ENCODE measurements at regions not wholly inside any gene's neighbourhood (a gene's known extent, or its start where the extent isn't known, plus 50 kb on each side); places are given as distances from the start of the nearest gene placed in this dataset.

DNA sequence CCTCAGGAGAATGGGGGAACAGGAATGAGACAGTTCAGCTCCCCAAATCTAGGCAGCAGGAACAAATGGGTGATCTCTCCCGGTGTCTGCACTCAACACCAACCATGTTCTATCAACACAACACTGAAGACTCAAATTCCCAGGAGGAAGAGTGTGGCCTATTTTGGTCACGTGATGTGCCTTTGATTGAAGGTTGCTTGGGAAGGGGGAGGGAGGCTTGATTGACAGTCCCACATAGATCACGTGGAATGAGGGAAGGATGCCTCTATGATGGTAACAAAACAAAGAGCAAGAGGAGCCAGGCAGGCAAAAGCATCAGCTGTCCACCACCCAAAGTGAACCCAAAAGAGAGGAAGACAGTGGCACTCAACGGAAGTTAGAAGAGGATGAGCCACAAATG is 364.8 kb downstream of the KIF16B start:
- H3K4me1 ChIP-seq (ENCODE audit: insufficient read depth): no peaks in the 10 kb centered on the region
- TF ChIP-seq, protein P1, sequence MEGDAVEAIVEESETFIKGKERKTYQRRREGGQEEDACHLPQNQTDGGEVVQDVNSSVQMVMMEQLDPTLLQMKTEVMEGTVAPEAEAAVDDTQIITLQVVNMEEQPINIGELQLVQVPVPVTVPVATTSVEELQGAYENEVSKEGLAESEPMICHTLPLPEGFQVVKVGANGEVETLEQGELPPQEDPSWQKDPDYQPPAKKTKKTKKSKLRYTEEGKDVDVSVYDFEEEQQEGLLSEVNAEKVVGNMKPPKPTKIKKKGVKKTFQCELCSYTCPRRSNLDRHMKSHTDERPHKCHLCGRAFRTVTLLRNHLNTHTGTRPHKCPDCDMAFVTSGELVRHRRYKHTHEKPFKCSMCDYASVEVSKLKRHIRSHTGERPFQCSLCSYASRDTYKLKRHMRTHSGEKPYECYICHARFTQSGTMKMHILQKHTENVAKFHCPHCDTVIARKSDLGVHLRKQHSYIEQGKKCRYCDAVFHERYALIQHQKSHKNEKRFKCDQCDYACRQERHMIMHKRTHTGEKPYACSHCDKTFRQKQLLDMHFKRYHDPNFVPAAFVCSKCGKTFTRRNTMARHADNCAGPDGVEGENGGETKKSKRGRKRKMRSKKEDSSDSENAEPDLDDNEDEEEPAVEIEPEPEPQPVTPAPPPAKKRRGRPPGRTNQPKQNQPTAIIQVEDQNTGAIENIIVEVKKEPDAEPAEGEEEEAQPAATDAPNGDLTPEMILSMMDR (IDR thresholded peaks at IDR 0.05; ENCODE audit: poor library complexity): no peak
- TF ChIP-seq EZH2phosphoT487 (IDR thresholded peaks at IDR 0.05; ENCODE audit: low read depth, severe bottlenecking, unreplicated experiment) (no peak), EZH2 (IDR thresholded peaks at IDR 0.05; ENCODE audit: borderline replicate concordance) (no peak)
- no peaks in the 10 kb centered on the region for H3K36me3 ChIP-seq (replicated peaks; ENCODE audit: insufficient read depth, low read depth)
- no peak overlapping the region for H3K4me3 ChIP-seq
- H3K9me2 ChIP-seq (replicated peaks; ENCODE audit: insufficient read depth): no peaks in the 10 kb centered on the region
- WGBS (ENCODE audit: low lambda C conversion rate, missing lambda C conversion rate): 90% methylated on average over 4 of the region's 4 CpGs
- no peak overlapping the region for H3K4me2 ChIP-seq
- H4K20me1 ChIP-seq (ENCODE audit: insufficient read depth, poor library complexity, severe bottlenecking): no peaks in the 10 kb centered on the region
- no peaks in the 10 kb centered on the region for H3K27me3 ChIP-seq
- no peak overlapping the region for H2AFZ ChIP-seq
- no peak overlapping the region for H3K27ac ChIP-seq
- DNase-seq (ENCODE audit: low spot score): no peak
- H3K79me2 ChIP-seq: no peaks in the 10 kb centered on the region
- no peaks in the 10 kb centered on the region for H3K9me3 ChIP-seq (ENCODE audit: low read depth)

DNA sequence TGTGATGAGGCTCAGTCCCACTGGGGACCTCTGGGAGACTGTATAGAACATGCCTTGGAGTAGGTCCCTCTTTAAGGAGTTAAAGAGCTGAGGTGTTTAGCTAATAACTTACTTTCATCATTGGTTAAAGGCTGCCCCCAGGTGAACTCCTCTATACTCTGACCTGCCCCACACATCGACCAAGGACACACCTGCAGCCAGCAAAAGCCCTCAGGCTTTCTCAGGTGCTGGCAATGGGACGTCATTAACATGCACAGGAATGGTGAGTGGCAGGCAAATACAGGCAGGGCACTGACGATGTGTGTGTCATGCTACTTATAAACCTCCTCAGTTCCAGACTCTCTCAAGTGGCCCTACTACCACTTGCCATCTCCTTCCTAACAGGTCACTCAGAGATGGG is 366.4 kb downstream of the KIF16B start:
- no peaks in the 10 kb centered on the region for H4K20me1 ChIP-seq (ENCODE audit: insufficient read depth, poor library complexity, severe bottlenecking)
- 44% methylated on average over 3 of the region's 3 CpGs for WGBS (ENCODE audit: low lambda C conversion rate, missing lambda C conversion rate)

DNA sequence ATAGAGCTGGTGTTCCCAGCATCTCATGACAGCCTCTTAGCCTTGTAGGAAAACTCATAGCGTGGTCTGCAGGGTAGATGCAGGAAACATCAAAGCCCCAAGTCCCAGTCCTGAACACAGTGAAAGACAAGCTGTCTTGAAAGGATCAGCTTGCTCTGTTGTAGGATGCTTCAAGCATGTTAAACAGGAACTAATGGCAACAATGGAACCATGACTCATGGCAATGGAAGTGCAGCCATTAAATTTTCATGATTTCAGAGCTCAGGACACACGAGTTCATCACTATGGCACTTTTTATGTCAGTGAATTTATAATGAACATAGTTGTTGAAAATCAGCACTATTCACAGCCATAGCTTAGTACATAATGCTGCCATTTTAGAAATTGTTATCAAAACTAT is 367.7 kb downstream of the KIF16B start:
- H3K4me2 ChIP-seq: no peak overlapping the region
- H3K27ac ChIP-seq: no peak overlapping the region
- no peak overlapping the region for H3K4me3 ChIP-seq
- H3K27me3 ChIP-seq: no peaks in the 10 kb centered on the region
- H3K79me2 ChIP-seq: no peaks in the 10 kb centered on the region
- H3K9me3 ChIP-seq (ENCODE audit: low read depth): no peaks in the 10 kb centered on the region
- no peaks in the 10 kb centered on the region for H3K36me3 ChIP-seq (replicated peaks; ENCODE audit: insufficient read depth, low read depth)
- no peak overlapping the region for H2AFZ ChIP-seq
- 81% methylated on average over 2 of the region's 2 CpGs for WGBS (ENCODE audit: low lambda C conversion rate, missing lambda C conversion rate)
- H3K4me1 ChIP-seq (ENCODE audit: insufficient read depth): no peaks in the 10 kb centered on the region
- no peak for DNase-seq (ENCODE audit: low spot score)
- no peaks in the 10 kb centered on the region for H4K20me1 ChIP-seq (ENCODE audit: insufficient read depth, poor library complexity, severe bottlenecking)
- TF ChIP-seq, protein P1 (IDR thresholded peaks at IDR 0.05; ENCODE audit: poor library complexity): no peak
- TF ChIP-seq EZH2phosphoT487 (IDR thresholded peaks at IDR 0.05; ENCODE audit: low read depth, severe bottlenecking, unreplicated experiment): no peak
- no peak for TF ChIP-seq EZH2 (IDR thresholded peaks at IDR 0.05; ENCODE audit: borderline replicate concordance)
- no peaks in the 10 kb centered on the region for H3K9me2 ChIP-seq (replicated peaks; ENCODE audit: insufficient read depth)

More for the DNA sequence above, 366.4 kb downstream of the KIF16B start:
- no peaks in the 10 kb centered on the region for H3K4me1 ChIP-seq (ENCODE audit: insufficient read depth)
- TF ChIP-seq, protein P1 (IDR thresholded peaks at IDR 0.05; ENCODE audit: poor library complexity): no peak
- no peak for TF ChIP-seq EZH2 (IDR thresholded peaks at IDR 0.05; ENCODE audit: borderline replicate concordance)
- TF ChIP-seq EZH2phosphoT487 (IDR thresholded peaks at IDR 0.05; ENCODE audit: low read depth, severe bottlenecking, unreplicated experiment): no peak
- no peaks in the 10 kb centered on the region for H3K9me3 ChIP-seq (ENCODE audit: low read depth)
- H3K79me2 ChIP-seq: no peaks in the 10 kb centered on the region
- no peak overlapping the region for H3K4me3 ChIP-seq
- no peaks in the 10 kb centered on the region for H3K27me3 ChIP-seq
- no peak overlapping the region for H3K27ac ChIP-seq
- H3K9me2 ChIP-seq (replicated peaks; ENCODE audit: insufficient read depth): no peaks in the 10 kb centered on the region
- no peak overlapping the region for H3K4me2 ChIP-seq
- no peak overlapping the region for H2AFZ ChIP-seq
- DNase-seq (ENCODE audit: low spot score): no peak
- no peaks in the 10 kb centered on the region for H3K36me3 ChIP-seq (replicated peaks; ENCODE audit: insufficient read depth, low read depth)

DNA sequence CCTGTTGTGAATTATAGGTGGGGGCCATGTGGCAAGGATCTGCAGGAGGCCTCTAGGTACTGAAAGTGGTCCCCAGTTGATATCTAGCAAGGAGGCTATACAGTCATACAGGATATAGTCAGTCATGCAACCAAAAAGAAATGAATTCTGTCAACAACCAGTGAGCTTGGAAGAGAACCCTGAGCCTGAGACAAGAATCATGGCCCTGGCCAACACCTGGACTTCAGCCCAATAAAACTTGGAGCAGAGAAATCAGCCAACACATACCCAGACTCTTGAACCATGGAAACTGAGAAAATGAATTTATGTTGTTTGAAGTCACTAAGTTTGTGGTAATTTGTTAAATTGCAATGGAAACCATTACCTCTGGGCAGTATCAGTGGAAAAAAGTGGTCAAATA is 370.2 kb downstream of the KIF16B start:
- no peak overlapping the region for H3K27ac ChIP-seq
- no peaks in the 10 kb centered on the region for H3K36me3 ChIP-seq (replicated peaks; ENCODE audit: insufficient read depth, low read depth)
- no peaks in the 10 kb centered on the region for H3K9me3 ChIP-seq (ENCODE audit: low read depth)
- no peak overlapping the region for H2AFZ ChIP-seq
- H3K4me2 ChIP-seq: no peak overlapping the region
- H3K27me3 ChIP-seq: no peaks in the 10 kb centered on the region
- no peaks in the 10 kb centered on the region for H3K79me2 ChIP-seq
- no peaks in the 10 kb centered on the region for H3K9me2 ChIP-seq (replicated peaks; ENCODE audit: insufficient read depth)
- DNase-seq (ENCODE audit: low spot score): no peak
- H3K4me1 ChIP-seq (ENCODE audit: insufficient read depth): no peaks in the 10 kb centered on the region
- no peak overlapping the region for H3K4me3 ChIP-seq
- no peaks in the 10 kb centered on the region for H4K20me1 ChIP-seq (ENCODE audit: insufficient read depth, poor library complexity, severe bottlenecking)
- TF ChIP-seq EZH2phosphoT487 (IDR thresholded peaks at IDR 0.05; ENCODE audit: low read depth, severe bottlenecking, unreplicated experiment) (no peak), EZH2 (IDR thresholded peaks at IDR 0.05; ENCODE audit: borderline replicate concordance) (no peak)
- TF ChIP-seq, protein P1 (IDR thresholded peaks at IDR 0.05; ENCODE audit: poor library complexity): no peak
